ENCODE measurements at regions not wholly inside any gene's neighbourhood (a gene's known extent, or its start where the extent isn't known, plus 50 kb on each side); places are given as distances from the start of the nearest gene placed in this dataset.

GRCh38 chr2:153645599-153645998, 167.0 kb upstream of the RPRM start:
- TF ChIP-seq TEAD4 (IDR thresholded peaks at IDR 0.05) (no peak), CEBPB (IDR thresholded peaks at IDR 0.05) (no peak), REST (IDR thresholded peaks at IDR 0.05; ENCODE audit: low read depth) (no peak)

GRCh38 chr2:153657651-153658050, 179.1 kb upstream of the RPRM start:
- no peak for TF ChIP-seq ZBTB7A (IDR thresholded peaks at IDR 0.05; ENCODE audit: low read depth)
- TF ChIP-seq YY1 (IDR thresholded peaks at IDR 0.05; ENCODE audit: low read depth), result no peak
- no peak for TF ChIP-seq NFIC (IDR thresholded peaks at IDR 0.05)
- TF ChIP-seq EP300 (IDR thresholded peaks at IDR 0.05; ENCODE audit: borderline replicate concordance), result no peak
- TF ChIP-seq USF1 (IDR thresholded peaks at IDR 0.05), result no peak
- TF ChIP-seq CEBPB (IDR thresholded peaks at IDR 0.05), result no peak
- TF ChIP-seq TEAD4 (IDR thresholded peaks at IDR 0.05), result no peak
- TF ChIP-seq MAX (IDR thresholded peaks at IDR 0.05), result no peak
- TF ChIP-seq REST (IDR thresholded peaks at IDR 0.05; ENCODE audit: low read depth), result no peak
- no peak for TF ChIP-seq FOXM1 (IDR thresholded peaks at IDR 0.05; ENCODE audit: borderline replicate concordance, low read depth)
- TF ChIP-seq TCF12 (IDR thresholded peaks at IDR 0.05; ENCODE audit: low read depth), result no peak
- TF ChIP-seq CREB1 (IDR thresholded peaks at IDR 0.05; ENCODE audit: low read depth), result no peak
- TF ChIP-seq EGR1 (IDR thresholded peaks at IDR 0.05), result no peak
- no peak for TF ChIP-seq TAF1 (IDR thresholded peaks at IDR 0.05; ENCODE audit: low read depth)
- no peak for TF ChIP-seq RAD21 (IDR thresholded peaks at IDR 0.05; ENCODE audit: low read depth)

GRCh38 chr2:153661801-153662200, 183.2 kb upstream of the RPRM start:
- TF ChIP-seq TCF12 (IDR thresholded peaks at IDR 0.05; ENCODE audit: low read depth) (no peak), REST (IDR thresholded peaks at IDR 0.05; ENCODE audit: low read depth) (no peak), MAX (IDR thresholded peaks at IDR 0.05) (no peak)

- no peak for TF ChIP-seq YY1 (IDR thresholded peaks at IDR 0.05; ENCODE audit: low read depth)
- TF ChIP-seq CEBPB (IDR thresholded peaks at IDR 0.05), result no peak
- TF ChIP-seq EGR1 (IDR thresholded peaks at IDR 0.05), result no peak
- TF ChIP-seq USF1 (IDR thresholded peaks at IDR 0.05), result no peak
- no peak for TF ChIP-seq REST (IDR thresholded peaks at IDR 0.05; ENCODE audit: low read depth)
- no peak for TF ChIP-seq FOXM1 (IDR thresholded peaks at IDR 0.05; ENCODE audit: borderline replicate concordance, low read depth)
- TF ChIP-seq RAD21 (IDR thresholded peaks at IDR 0.05; ENCODE audit: low read depth), result no peak
- no peak for TF ChIP-seq EP300 (IDR thresholded peaks at IDR 0.05; ENCODE audit: borderline replicate concordance)
- TF ChIP-seq TCF12 (IDR thresholded peaks at IDR 0.05; ENCODE audit: low read depth), result no peak
Measured at GRCh38 chr2:153663371-153663770, 184.8 kb upstream of the RPRM start.

Measured in Ishikawa (cell line).